Kidney (tissue), 13 donors: ENCODE measurements at regions not wholly inside any gene's neighbourhood (a gene's known extent, or its start where the extent isn't known, plus 50 kb on each side); places are given as distances from the start of the nearest gene placed in this dataset.

ENCODE experiments used
- DNase-seq, 5 donors: peaks; one replicate each; pipeline ENCODE4 v3.0.0-alpha.2; 2013 to 2020
- FAIRE-seq: peaks from 2 replicates; lab custom pipeline; 2012; peaks lifted over from hg19 to GRCh38; lab: Jason Lieb, UNC
- H3K27ac ChIP-seq, 2 donors: one replicate each; pipeline ENCODE4 v1.7.0; 2013; ENCODE audit warnings: low read depth in 2 of 2, low read length in 2 of 2, inconsistent platforms in 1 of 2
- H3K27me3 ChIP-seq: one replicate; pipeline ENCODE4 v1.7.1; 2013; ENCODE audit warnings: low read length, inconsistent platforms; ENCODE audit not compliant: control insufficient read depth, insufficient read depth
- H3K36me3 ChIP-seq, 3 donors: one replicate each; pipeline versions ENCODE4 v1.7.0 to v1.7.1; 2013; ENCODE audit warnings: low read length in 3 of 3, control low read depth in 1 of 3, inconsistent platforms in 1 of 3; ENCODE audit not compliant: insufficient read depth in 3 of 3, control insufficient read depth in 2 of 3
- H3K4me1 ChIP-seq, 3 donors: one replicate each; pipeline versions ENCODE4 v1.7.0 to v1.7.1; 2013; ENCODE audit warnings: low read length in 3 of 3, inconsistent platforms in 1 of 3, low read depth in 1 of 3; ENCODE audit not compliant: control insufficient read depth in 2 of 3, insufficient read depth in 2 of 3
- H3K4me3 ChIP-seq, 3 donors: one replicate each; pipeline versions ENCODE4 v1.7.0 to v1.8.1; 2013; ENCODE audit warnings: low read length in 3 of 3, control low read depth in 1 of 3, inconsistent platforms in 1 of 3
- H3K9ac ChIP-seq, 3 donors: one replicate each; pipeline versions ENCODE4 v1.7.0 to v1.7.1; 2013; ENCODE audit warnings: low read length in 3 of 3, control low read depth in 1 of 3, inconsistent platforms in 1 of 3
- H3K9me3 ChIP-seq, 3 donors: one replicate each; pipeline versions ENCODE4 v1.7.0 to v1.7.1; 2013; ENCODE audit warnings: low read length in 3 of 3, control low read depth in 1 of 3, inconsistent platforms in 1 of 3; ENCODE audit not compliant: control insufficient read depth in 2 of 3, insufficient read depth in 1 of 3
- intact Hi-C: fragments of 100-400 bp; cut with DNase I; formaldehyde crosslinking; loops from one replicate; pipeline ENCODE4 v1.11.1; 2022
- TF ChIP-seq, protein P1 (sequence below): IDR thresholded peaks from 3 replicates; pipeline ENCODE4 v1.5.1; 2012; ENCODE audit warnings: mild to moderate bottlenecking, moderate library complexity, borderline replicate concordance; ENCODE audit not compliant: insufficient read depth; ENCODE audit errors: extremely low read depth
- donor health status: control.
- donor health status: control.
- donor health status: control.
- donor health status: control.
- donor health status: control.
- donor health status: DM: yes; HTN: yes; CAD: no.
- donor health status: Normal renal cell carcinoma (clear cell type).

DNA sequence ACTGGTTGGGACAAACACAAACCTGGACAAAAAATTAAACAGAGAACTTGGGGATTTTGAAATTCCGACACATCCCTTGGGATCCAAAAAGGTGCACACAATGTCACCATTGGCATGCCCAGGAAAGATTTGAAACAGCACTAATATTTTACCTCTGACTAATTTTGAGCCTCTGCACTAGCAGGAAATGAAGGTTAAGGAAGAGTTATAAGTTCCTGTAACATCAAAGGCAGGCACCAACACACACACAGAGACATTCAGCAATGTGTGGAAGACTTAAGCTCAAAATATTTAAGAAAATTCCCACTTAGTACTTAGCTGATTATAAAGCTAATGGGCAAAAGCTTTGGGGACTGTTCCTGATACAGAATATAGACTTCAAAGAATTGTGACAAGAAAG lies 247.0 kb downstream of the CDH9 start:
- H3K27ac ChIP-seq, result no peak overlapping the region
- intact Hi-C loops, result no loop called here

DNA sequence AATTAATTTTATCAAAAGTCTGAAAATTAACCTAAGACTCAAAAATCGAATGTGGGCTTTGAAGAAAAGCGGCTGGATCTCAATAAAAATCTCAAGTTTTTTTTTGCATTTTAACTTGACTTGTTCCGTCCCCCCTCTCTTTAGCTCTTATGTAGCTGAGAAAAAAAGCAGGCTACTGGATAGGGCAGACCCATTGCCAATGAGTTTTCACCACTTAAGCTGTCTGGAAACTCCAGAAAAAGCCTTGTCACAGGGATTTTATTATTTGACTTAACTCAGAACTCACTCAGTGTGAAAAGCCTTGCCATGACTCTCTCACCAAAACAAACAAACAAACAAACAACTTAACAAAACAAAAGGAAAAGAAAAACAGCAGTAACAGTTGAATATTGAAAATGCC lies 247.4 kb downstream of the CDH9 start:
- Histone ChIP-seq H3K36me3 (no peaks in the 10 kb centered on the region), H3K27me3 (no peaks in the 10 kb centered on the region), H3K4me1 (no peaks in the 10 kb centered on the region), H3K27ac (no peak overlapping the region), H3K9me3 (no peaks in the 10 kb centered on the region), H3K4me3 (no peak overlapping the region), H3K9ac (no peak overlapping the region)
- FAIRE-seq, result no peak
- TF ChIP-seq, protein P1, sequence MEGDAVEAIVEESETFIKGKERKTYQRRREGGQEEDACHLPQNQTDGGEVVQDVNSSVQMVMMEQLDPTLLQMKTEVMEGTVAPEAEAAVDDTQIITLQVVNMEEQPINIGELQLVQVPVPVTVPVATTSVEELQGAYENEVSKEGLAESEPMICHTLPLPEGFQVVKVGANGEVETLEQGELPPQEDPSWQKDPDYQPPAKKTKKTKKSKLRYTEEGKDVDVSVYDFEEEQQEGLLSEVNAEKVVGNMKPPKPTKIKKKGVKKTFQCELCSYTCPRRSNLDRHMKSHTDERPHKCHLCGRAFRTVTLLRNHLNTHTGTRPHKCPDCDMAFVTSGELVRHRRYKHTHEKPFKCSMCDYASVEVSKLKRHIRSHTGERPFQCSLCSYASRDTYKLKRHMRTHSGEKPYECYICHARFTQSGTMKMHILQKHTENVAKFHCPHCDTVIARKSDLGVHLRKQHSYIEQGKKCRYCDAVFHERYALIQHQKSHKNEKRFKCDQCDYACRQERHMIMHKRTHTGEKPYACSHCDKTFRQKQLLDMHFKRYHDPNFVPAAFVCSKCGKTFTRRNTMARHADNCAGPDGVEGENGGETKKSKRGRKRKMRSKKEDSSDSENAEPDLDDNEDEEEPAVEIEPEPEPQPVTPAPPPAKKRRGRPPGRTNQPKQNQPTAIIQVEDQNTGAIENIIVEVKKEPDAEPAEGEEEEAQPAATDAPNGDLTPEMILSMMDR, result no peak
- no peak for DNase-seq
- intact Hi-C loops, result no loop called here

More for the DNA sequence above, 247.0 kb downstream of the CDH9 start:
- Histone ChIP-seq H3K36me3 (no peaks in the 10 kb centered on the region), H3K27me3 (no peaks in the 10 kb centered on the region), H3K4me1 (no peaks in the 10 kb centered on the region), H3K9ac (no peak overlapping the region), H3K9me3 (no peaks in the 10 kb centered on the region), H3K4me3 (no peak overlapping the region)
- FAIRE-seq, result no peak
- TF ChIP-seq, protein P1, result no peak
- DNase-seq, result no peak

DNA sequence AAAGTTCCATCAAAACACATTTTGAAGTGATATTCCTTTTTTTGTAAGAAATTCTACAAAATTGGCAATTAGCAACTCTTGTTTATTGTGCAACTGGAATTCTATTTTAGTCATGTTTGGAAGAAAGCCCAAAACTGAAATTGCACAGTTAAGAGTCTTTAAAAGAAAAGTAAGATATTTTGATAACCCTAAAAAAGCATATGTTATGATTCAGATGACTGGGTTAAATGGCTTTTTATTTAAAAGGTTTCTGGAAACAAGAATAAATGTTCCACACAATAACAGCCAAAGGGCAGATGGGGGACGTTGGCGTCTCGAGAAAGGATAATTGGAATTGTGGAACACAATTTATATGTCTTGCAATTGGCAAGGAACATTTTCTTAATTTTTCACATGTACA lies 275.2 kb downstream of the CDH9 start:
- TF ChIP-seq, protein P1, result no peak
- H3K27ac ChIP-seq, result no peak overlapping the region
- H3K9ac ChIP-seq, result no peak overlapping the region
- FAIRE-seq (no peak), DNase-seq (peak in 2 of 5 donors; percentile 21 to 72)
- H3K9me3 ChIP-seq, result no peaks in the 10 kb centered on the region
- no peaks in the 10 kb centered on the region for H3K4me1 ChIP-seq
- no peaks in the 10 kb centered on the region for H3K36me3 ChIP-seq
- no peak overlapping the region for H3K4me3 ChIP-seq
- no peaks in the 10 kb centered on the region for H3K27me3 ChIP-seq
- intact Hi-C loops, result no loop called here

DNA sequence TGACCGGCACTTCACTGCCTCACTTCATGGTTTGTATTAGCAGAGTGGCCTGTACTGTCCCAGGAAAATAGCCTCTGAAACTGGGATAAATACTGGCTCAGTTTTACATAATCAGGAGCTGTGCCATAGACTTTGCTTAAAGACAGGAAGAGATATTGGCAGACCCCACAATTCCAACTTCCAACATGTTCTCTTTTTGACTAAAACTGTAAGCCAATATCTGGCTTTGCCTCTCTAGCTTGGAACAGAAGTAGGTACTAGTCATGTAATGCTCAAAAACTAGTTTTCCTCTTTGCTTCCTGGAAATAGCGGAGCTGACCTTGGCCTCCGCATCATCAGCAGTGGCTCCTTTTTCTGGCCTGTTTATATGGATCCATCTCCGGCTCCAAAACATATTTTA lies 276.9 kb downstream of the CDH9 start:
- FAIRE-seq (no peak), DNase-seq (no peak)
- Histone ChIP-seq H3K36me3 (no peaks in the 10 kb centered on the region), H3K27ac (no peak overlapping the region), H3K27me3 (no peaks in the 10 kb centered on the region), H3K4me1 (no peaks in the 10 kb centered on the region), H3K4me3 (no peak overlapping the region), H3K9me3 (no peaks in the 10 kb centered on the region), H3K9ac (no peak overlapping the region)
- TF ChIP-seq, protein P1, result no peak
- intact Hi-C loops, result no loop called here
